ENCODE measurements at regions not wholly inside any gene's neighbourhood (a gene's known extent, or its start where the extent isn't known, plus 50 kb on each side); places are given as distances from the start of the nearest gene placed in this dataset.

DNA sequence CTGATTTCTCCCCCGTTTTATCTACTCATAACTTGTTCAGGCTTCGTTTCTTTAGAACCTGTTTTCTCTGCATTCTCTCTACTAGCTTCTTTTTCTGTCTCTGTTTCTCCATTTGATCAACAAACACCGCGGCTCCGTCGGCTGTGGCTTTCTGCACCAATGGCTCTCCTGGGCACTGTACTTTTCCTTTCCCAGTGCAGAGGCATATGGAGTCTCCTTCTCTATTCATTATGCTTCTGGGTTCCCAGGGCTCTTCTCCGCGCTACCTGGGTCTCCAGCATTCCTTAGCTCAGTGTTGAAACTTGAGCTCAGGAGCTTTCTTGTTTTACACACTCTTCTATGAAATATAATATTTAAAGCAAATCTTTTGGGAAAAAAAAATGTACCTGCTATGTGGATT lies 196.6 kb upstream of the SOX11 start:
- no peak for DNase-seq
- no peak overlapping the region for H3K4me3 Mint-ChIP-seq
- no peak for ATAC-seq (ENCODE audit: low read depth)
- no peaks in the 10 kb centered on the region for H3K36me3 Mint-ChIP-seq (ENCODE audit: low read depth)
- CTCF ChIA-PET: no interaction called here
- H3K27me3 Mint-ChIP-seq: no peaks in the 10 kb centered on the region
- no peaks in the 10 kb centered on the region for H3K4me1 Mint-ChIP-seq
- POLR2A ChIA-PET: no interaction called here
- H3K9me3 Mint-ChIP-seq: peaks cover 3% of the 10 kb centered on the region
- intact Hi-C loops (cut with micrococcal nuclease): no loop called here
- H3K27ac Mint-ChIP-seq: no peak overlapping the region
- TF ChIP-seq, protein P1, sequence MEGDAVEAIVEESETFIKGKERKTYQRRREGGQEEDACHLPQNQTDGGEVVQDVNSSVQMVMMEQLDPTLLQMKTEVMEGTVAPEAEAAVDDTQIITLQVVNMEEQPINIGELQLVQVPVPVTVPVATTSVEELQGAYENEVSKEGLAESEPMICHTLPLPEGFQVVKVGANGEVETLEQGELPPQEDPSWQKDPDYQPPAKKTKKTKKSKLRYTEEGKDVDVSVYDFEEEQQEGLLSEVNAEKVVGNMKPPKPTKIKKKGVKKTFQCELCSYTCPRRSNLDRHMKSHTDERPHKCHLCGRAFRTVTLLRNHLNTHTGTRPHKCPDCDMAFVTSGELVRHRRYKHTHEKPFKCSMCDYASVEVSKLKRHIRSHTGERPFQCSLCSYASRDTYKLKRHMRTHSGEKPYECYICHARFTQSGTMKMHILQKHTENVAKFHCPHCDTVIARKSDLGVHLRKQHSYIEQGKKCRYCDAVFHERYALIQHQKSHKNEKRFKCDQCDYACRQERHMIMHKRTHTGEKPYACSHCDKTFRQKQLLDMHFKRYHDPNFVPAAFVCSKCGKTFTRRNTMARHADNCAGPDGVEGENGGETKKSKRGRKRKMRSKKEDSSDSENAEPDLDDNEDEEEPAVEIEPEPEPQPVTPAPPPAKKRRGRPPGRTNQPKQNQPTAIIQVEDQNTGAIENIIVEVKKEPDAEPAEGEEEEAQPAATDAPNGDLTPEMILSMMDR (IDR thresholded peaks at IDR 0.05): no peak

DNA sequence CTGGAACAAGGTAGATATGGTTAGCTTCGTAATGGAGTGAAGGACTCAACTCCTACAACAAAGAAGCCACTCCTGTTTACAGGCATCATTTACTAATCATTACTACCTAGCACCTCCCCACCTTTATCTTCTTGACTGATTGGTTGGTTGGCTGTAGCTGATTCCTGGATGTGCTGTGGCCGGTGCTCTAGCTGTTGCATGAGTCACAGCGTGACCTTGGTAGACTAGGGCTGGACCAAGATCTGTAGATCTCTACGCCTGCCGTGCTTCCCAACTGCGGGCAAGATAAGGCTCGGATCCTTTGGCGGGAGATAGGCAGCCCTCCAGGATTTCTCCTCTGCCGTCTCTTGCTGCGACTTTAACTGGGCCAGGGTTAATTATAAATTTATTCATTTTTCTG lies 194.3 kb upstream of the SOX11 start:
- ChIA-PET POLR2A (no interaction called here), CTCF (interaction anchor here (1.1 kb wide), 1 partner anchor 8 kb away, joined by 4 read pairs; no protein-coding TSS in a partner anchor)
- H3K4me3 Mint-ChIP-seq: no peak overlapping the region
- H3K36me3 Mint-ChIP-seq (ENCODE audit: low read depth): no peaks in the 10 kb centered on the region
- TF ChIP-seq, protein P1 (IDR thresholded peaks at IDR 0.05): no peak
- intact Hi-C loops (cut with micrococcal nuclease): no loop called here
- DNase-seq (no peak), ATAC-seq (ENCODE audit: low read depth) (no peak)
- no peaks in the 10 kb centered on the region for H3K4me1 Mint-ChIP-seq
- no peaks in the 10 kb centered on the region for H3K27me3 Mint-ChIP-seq
- peaks cover 6% of the 10 kb centered on the region for H3K9me3 Mint-ChIP-seq
- H3K27ac Mint-ChIP-seq: no peak overlapping the region

DNA sequence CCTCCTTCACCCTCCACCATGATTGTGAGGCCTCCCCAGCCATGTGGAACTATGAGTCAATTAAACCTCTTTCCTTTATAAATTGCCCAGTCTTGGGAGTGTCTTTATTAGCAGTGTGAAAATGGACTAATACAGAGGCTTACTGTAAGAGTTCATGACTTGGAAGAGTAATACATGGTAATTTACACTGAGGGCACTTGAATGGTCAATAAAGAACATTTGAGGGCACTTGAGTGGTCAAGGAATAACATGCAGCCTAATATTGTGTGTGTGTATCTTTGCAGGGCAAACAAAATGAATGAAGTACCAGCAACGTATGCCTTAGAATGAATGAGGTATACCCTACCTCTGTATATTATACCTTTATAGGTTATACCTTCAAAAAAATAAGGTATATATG lies 190.4 kb upstream of the SOX11 start:
- Mint-ChIP-seq H3K4me3 (no peak overlapping the region), H3K27ac (no peak overlapping the region), H3K4me1 (no peaks in the 10 kb centered on the region), H3K36me3 (ENCODE audit: low read depth) (no peaks in the 10 kb centered on the region), H3K9me3 (peaks cover 6% of the 10 kb centered on the region), H3K27me3 (no peaks in the 10 kb centered on the region)
- TF ChIP-seq, protein P1 (IDR thresholded peaks at IDR 0.05): no peak
- ChIA-PET CTCF (no interaction called here), POLR2A (no interaction called here)
- no peak for ATAC-seq (ENCODE audit: low read depth)
- DNase-seq: no peak
- intact Hi-C loops (cut with micrococcal nuclease): no loop called here

- no peak overlapping the region for H3K27ac Mint-ChIP-seq
- H3K9me3 Mint-ChIP-seq: peaks cover 6% of the 10 kb centered on the region
- no peaks in the 10 kb centered on the region for H3K36me3 Mint-ChIP-seq (ENCODE audit: low read depth)
- no peak overlapping the region for H3K4me3 Mint-ChIP-seq
- intact Hi-C loops (cut with micrococcal nuclease): no loop called here
- POLR2A ChIA-PET: no interaction called here
- CTCF ChIA-PET: no interaction called here
- ATAC-seq (ENCODE audit: low read depth) (no peak), DNase-seq (no peak)
- H3K27me3 Mint-ChIP-seq: no peaks in the 10 kb centered on the region
- H3K4me1 Mint-ChIP-seq: no peaks in the 10 kb centered on the region
- TF ChIP-seq, protein P1 (IDR thresholded peaks at IDR 0.05): no peak
Measured at GRCh38 chr2:5502385-5502784, 189.8 kb upstream of the SOX11 start.

DNA sequence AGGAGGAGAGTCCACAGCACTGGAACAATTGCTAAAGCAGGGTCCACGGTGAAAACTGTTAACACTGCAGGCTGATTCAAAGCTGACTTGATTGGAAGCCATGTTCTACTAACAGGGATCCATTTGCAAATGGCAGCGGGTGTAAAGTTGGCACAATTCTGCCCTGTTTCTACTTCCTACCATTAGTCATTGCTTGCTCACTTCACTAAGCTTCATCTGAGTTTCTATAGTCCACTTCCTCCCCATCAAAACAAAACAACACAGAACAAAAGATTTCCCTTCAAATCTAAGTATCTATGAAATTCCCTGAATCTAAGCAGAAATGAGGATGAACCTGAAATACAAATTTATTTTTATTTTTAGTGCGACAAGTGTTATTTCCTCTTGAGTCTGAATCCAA lies 187.4 kb upstream of the SOX11 start:
- CTCF ChIA-PET: no interaction called here
- H3K9me3 Mint-ChIP-seq: peaks cover 3% of the 10 kb centered on the region
- POLR2A ChIA-PET: no interaction called here

More for the DNA sequence above, 187.4 kb upstream of the SOX11 start:
- DNase-seq: no peak
- ATAC-seq (ENCODE audit: low read depth): no peak
- no peak overlapping the region for H3K27ac Mint-ChIP-seq
- no peaks in the 10 kb centered on the region for H3K27me3 Mint-ChIP-seq
- intact Hi-C loops (cut with micrococcal nuclease): no loop called here
- no peaks in the 10 kb centered on the region for H3K36me3 Mint-ChIP-seq (ENCODE audit: low read depth)
- H3K4me3 Mint-ChIP-seq: no peak overlapping the region
- TF ChIP-seq, protein P1 (IDR thresholded peaks at IDR 0.05): no peak
- H3K4me1 Mint-ChIP-seq: no peaks in the 10 kb centered on the region

All from activated B cell treated with CpG ODN at 0.5 μM for 24 hours (primary cell).